ENCODE measurements at regions not wholly inside any gene's neighbourhood (a gene's known extent, or its start where the extent isn't known, plus 50 kb on each side); places are given as distances from the start of the nearest gene placed in this dataset.

GRCh38 chr19:30774252-30774766, 402.1 kb downstream of the ZNF536 start:
- DNase-seq: no peak

- no peak for DNase-seq
Observed at GRCh38 chr19:30762651-30763050, 390.5 kb downstream of the ZNF536 start.

GRCh38 chr19:30760014-30760413, 387.8 kb downstream of the ZNF536 start:
- DNase-seq: no peak

DNA sequence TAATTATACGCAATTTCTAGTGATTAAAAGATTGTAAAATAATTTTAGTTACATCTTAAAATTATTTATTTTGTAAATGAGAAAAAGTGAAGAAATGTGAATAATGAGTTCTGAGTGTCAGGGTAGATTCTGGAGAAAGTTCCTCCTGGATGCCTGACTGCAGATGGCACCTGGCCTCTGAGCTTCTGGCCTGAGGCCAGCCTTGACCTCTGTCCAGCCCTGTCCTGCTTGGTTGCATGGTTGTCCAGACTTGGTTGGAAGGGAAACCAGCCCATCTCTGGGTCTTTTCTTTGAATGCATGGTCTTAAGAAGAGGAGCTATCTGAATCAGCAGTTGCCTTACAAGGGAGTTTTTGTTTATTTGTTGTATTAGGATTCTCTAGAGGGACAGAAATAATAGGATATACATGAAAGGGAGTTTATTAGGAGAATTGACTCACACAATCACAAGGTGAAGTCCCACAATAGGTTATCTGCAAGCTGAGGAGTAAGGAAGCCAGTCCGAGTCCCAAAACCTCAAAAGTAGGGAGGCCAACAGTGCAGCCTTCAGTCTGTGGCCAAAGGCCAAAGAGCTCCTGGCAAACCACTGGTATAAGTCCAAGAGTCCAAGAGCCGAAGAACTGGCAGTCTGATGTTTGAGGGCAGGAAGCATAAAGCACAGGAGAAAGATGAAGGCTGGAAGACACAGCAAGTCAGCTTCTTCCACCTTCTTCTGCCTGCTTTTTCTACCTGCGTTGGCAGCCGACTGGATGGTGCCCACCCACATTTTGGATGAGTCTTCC, 385.8 kb downstream of the ZNF536 start:
- DNase-seq: no peak

DNA sequence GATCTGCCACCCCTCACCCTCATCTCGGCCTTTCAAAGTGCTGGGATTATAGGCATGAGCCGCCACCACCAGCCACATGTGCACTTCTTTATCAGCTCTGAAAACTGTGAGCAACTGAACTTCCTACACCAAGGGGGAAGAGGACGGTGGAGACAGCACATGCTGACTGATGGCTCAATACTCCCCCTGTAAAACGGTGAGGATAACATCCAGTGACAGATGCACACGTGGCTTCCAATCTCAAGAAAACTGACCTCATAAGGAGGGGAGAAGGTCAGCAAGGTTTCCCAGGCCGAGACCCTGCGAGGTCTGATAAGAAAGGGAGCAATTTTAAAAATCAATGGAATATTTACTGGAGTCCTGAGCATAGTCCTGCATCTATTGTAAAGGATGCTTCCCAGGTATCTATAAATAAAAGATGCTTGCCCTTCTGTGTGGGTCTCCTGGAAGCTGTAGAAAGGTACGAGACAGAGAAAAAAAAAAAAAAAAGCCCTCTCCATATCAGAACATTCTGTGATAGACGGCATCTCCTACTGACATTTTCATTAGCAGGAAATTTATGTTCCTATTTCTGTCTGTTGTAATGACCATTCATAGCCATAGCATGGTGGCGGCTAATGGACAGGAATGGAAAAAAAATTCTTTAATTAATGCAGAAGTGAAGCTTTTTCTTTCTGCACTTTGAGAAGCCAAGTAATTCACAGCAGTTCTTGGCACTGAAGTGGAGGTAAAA, 385.1 kb downstream of the ZNF536 start:
- no peak for DNase-seq

DNA sequence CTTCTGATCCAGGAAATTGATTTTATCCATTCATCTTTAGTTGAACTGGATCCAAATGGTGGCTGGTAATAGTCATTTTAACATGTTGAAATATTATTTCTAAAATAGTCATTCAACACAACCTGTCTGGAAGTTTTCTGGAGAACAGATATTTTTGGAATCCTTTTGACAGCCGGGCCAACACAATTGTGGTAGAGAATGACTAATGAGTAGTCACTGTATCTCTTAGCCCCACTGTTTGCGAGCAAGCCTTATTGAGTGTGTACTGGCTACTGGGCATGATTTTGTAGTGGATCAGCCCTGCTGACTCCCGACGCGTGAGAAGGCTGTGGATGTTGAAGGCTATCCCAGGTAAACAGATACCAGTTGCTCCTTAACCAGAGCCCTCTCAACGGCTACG, 383.4 kb downstream of the ZNF536 start:
- no peak for DNase-seq

GRCh38 chr19:30754162-30754561, 382.0 kb downstream of the ZNF536 start:
- DNase-seq: no peak

- no peak for DNase-seq
Observed at GRCh38 chr19:30752876-30753275, 380.7 kb downstream of the ZNF536 start.

GRCh38 chr19:30752201-30752600, 380.0 kb downstream of the ZNF536 start:
- no peak for DNase-seq

GRCh38 chr19:30745476-30745985, 373.3 kb downstream of the ZNF536 start:
- no peak for DNase-seq

GRCh38 chr19:30744741-30745475, 372.7 kb downstream of the ZNF536 start:
- no peak for DNase-seq

- no peak for DNase-seq
Observed at GRCh38 chr19:30743702-30744101, 371.5 kb downstream of the ZNF536 start.

DNA sequence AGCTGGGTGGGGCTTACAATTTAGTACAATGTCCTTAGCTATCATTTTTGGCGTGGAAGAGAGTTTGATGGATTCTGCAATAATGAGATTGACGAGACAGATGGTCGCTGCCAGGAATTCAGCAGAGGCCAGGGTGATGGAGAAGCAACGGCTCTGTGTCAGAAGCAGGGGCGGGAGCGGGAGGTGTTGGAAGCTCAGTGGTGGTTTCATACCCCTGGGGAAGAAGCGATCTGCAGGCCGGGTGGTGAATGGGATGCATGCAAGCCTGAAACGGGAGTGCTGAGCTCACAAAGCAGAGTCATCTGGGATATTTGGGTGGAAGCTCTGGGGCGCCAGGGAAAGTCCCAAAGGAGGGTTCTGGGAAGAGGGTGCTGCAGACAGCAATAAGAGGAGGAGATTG, 370.8 kb downstream of the ZNF536 start:
- no peak for DNase-seq

DNA sequence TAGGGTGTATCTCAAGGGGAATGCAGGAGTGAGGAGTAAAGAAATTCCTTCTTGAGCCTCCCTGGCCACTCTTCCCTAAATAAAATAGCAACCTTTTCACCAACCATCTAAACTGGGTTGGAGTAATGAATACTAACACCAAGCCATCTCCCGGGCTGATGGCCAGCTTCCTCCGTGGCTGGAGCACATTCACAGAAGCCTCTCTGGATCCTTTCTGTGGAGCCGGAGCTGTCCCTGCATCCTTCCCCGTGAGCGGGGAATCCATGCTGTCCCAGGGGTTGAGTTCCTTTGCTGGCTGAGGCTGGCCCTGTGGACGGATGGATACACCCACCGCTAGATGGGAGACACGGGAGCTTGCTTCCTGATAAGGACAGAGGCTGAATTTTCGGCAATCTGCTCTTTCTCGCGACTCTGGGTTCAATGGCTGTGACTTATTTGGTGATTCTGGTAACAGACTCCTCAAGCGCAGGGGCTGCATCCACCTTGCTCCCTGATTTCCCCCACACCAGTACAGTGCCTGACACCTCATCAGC, 370.3 kb downstream of the ZNF536 start:
- DNase-seq: no peak

DNA sequence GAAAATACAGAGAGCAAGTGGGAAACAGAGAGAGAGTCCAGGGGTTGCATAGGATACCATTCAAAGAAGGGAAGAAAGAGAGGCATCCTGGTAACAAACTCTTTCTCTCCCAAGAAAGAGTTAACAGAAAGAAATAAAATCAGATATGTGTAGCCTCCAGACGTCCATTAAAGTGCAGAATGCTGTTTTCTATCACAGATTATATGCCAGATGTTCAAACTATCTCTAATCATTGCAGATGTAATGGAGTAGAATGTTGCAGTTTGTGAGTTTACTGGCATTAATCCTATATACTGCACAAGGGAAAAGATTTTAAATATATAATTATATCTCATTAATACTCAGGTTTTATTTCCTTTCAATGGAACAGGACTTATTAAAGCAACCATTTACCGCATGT, 369.4 kb downstream of the ZNF536 start:
- DNase-seq: no peak

- no peak for DNase-seq
Observed at GRCh38 chr19:30739394-30739793, 367.2 kb downstream of the ZNF536 start.

- DNase-seq: no peak
Observed at GRCh38 chr19:30738047-30738446, 365.9 kb downstream of the ZNF536 start.

DNA sequence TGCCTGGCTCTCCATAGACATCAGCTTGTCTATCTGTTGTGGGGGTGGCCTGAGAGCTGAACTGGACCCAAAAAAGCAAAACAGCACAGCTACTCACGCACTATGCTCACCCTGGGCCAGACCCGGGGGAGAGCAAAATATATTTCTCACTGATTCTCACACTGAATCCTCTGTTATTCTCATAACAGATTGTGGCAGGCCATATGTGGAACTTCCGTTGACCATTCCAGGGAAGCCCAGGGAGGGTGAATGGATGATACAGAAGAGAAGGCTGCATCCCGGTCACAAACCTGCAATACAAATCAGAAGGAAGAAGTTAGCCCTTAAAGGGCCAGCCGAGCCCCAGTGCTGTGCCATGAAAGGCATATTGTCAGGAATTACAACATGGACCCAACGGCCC, 362.5 kb downstream of the ZNF536 start:
- no peak for DNase-seq

DNA sequence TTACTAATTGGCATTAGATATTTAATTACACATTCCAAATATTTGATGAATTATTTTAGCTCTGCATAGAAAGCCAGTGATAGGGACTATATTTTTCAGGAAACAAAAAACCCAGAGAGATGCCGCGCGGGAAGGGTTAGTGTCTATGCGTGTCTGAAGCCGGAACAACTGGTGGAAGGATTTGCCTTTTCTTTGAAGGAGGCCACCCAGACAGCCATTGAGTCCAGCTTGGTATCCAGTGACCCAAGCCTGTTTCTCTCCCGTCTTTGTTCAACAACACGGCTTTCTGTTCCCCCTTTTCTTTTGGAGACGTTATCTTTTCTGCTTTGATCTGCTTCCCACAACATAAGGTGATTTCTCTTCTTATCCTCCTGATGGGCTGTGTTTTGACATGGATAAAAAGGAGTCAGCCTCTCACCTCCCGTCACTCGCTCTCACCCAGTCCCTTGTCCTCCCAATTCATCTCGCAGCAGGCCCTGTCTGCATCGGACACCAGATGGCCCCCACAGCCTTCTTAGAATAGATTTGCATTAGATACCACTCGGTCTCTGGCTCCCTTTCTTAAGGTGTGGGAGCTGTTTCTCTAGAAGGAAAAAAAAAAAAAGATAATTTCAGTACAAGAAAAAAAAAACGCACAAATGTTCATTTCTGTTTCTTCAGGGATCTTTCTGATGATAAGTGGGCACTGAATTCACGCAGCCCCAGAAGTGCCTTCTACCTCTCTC, 361.8 kb downstream of the ZNF536 start:
- peak; percentile 8 for DNase-seq

- DNase-seq: no peak
Observed at GRCh38 chr19:30731591-30731990, 359.4 kb downstream of the ZNF536 start.

DNA sequence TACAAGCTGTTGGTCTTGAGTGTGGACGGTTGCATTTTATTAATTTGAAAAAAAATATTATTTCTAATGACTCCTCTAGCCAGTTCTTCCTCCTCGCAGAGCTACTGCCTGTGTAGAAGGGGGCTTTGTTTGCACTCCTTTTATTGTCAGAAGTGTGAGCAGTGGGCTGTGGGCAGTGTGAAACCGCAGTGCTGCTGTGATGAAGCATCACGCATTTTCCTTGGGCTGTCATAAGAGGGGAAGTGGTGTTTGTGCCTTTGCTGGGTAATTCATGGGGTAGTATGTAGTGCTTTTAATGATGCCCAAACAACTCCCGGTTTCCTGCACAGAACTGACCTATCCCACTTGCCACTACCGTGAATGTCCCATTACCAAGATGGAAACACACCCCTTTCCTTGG, 357.3 kb downstream of the ZNF536 start:
- DNase-seq: no peak

- no peak for DNase-seq
Observed at GRCh38 chr19:30722761-30723160, 350.6 kb downstream of the ZNF536 start.
